ENCODE measurements at regions not wholly inside any gene's neighbourhood (a gene's known extent, or its start where the extent isn't known, plus 50 kb on each side); places are given as distances from the start of the nearest gene placed in this dataset.
A peak's percentile ranks its signal among the peaks of the same experiment; 100 is the strongest.

GRCh38 chr13:106752584-106753170, 184.7 kb upstream of the ARGLU1 start:
- DNase-seq (ENCODE audit: low read depth, low spot score) = no peak

GRCh38 chr13:106748785-106749184, 180.8 kb upstream of the ARGLU1 start:
- DNase-seq (ENCODE audit: low read depth, low spot score) = no peak

- no peak for DNase-seq (ENCODE audit: low read depth, low spot score)
These were observed 176.6 kb upstream of the ARGLU1 start for GRCh38 chr13:106744516-106744915.

- DNase-seq (ENCODE audit: low read depth, low spot score) = peak; percentile 31
These were observed 170.3 kb upstream of the ARGLU1 start for GRCh38 chr13:106738186-106738678.

GRCh38 chr13:106736941-106737340, 169.0 kb upstream of the ARGLU1 start:
- no peak for DNase-seq (ENCODE audit: low read depth, low spot score)

- DNase-seq (ENCODE audit: low read depth, low spot score) = no peak
These were observed 166.3 kb upstream of the ARGLU1 start for GRCh38 chr13:106734198-106734597.

- no peak for DNase-seq (ENCODE audit: low read depth, low spot score)
These were observed 155.1 kb upstream of the ARGLU1 start for GRCh38 chr13:106723036-106723435.

- DNase-seq (ENCODE audit: low read depth, low spot score) = no peak
These were observed 154.7 kb upstream of the ARGLU1 start for GRCh38 chr13:106722620-106723019.

GRCh38 chr13:106721599-106721998, 153.7 kb upstream of the ARGLU1 start:
- no peak for DNase-seq (ENCODE audit: low read depth, low spot score)

GRCh38 chr13:106714271-106714982, 146.5 kb upstream of the ARGLU1 start:
- no peak for DNase-seq (ENCODE audit: low read depth, low spot score)

GRCh38 chr13:106712381-106712780, 144.4 kb upstream of the ARGLU1 start:
- DNase-seq (ENCODE audit: low read depth, low spot score) = no peak

- peak; percentile 51 for DNase-seq (ENCODE audit: low read depth, low spot score)
These were observed 142.3 kb upstream of the ARGLU1 start for GRCh38 chr13:106710266-106710665.

GRCh38 chr13:106709522-106709921, 141.6 kb upstream of the ARGLU1 start:
- peak; percentile 30 for DNase-seq (ENCODE audit: low read depth, low spot score)

GRCh38 chr13:106702505-106702904, 134.6 kb upstream of the ARGLU1 start:
- DNase-seq (ENCODE audit: low read depth, low spot score) = no peak

GRCh38 chr13:106701771-106702341, 133.9 kb upstream of the ARGLU1 start:
- DNase-seq (ENCODE audit: low read depth, low spot score) = no peak

- DNase-seq (ENCODE audit: low read depth, low spot score) = no peak
These were observed 132.5 kb upstream of the ARGLU1 start for GRCh38 chr13:106700439-106700838.

GRCh38 chr13:106700007-106700406, 132.1 kb upstream of the ARGLU1 start:
- no peak for DNase-seq (ENCODE audit: low read depth, low spot score)

- DNase-seq (ENCODE audit: low read depth, low spot score) = no peak
These were observed 131.4 kb upstream of the ARGLU1 start for GRCh38 chr13:106699311-106699710.

- no peak for DNase-seq (ENCODE audit: low read depth, low spot score)
These were observed 128.8 kb upstream of the ARGLU1 start for GRCh38 chr13:106696719-106697118.

- DNase-seq (ENCODE audit: low read depth, low spot score) = no peak
These were observed 128.2 kb upstream of the ARGLU1 start for GRCh38 chr13:106696140-106696539.

GRCh38 chr13:106695139-106695538, 127.2 kb upstream of the ARGLU1 start:
- DNase-seq (ENCODE audit: low read depth, low spot score) = no peak

GRCh38 chr13:106691861-106692260, 123.9 kb upstream of the ARGLU1 start:
- no peak for DNase-seq (ENCODE audit: low read depth, low spot score)

- no peak for DNase-seq (ENCODE audit: low read depth, low spot score)
These were observed 123.4 kb upstream of the ARGLU1 start for GRCh38 chr13:106691341-106691740.
